Pancreas (tissue), 10 donors: ENCODE measurements at regions not wholly inside any gene's neighbourhood (a gene's known extent, or its start where the extent isn't known, plus 50 kb on each side); places are given as distances from the start of the nearest gene placed in this dataset.
"Not testable (repeated sequence)": the region's sequence is repeated elsewhere in the genome, so short reads cannot be mapped to it uniquely, and the experiment has no call there.

Experiments
- ATAC-seq, 4 donors: fragments of 200-7000 bp; cut with Tn5 transposase; one replicate each; pipeline versions ENCODE4 v1.8.0 to v1.9.1; 2020; ENCODE audit warnings: mild to moderate bottlenecking in 4 of 4, moderate library complexity in 4 of 4
- DNase-seq, 6 donors: peaks; one replicate each; pipeline ENCODE4 v3.0.0-alpha.2; 2020
- FAIRE-seq: peaks from 2 replicates; lab custom pipeline; 2012; peaks lifted over from hg19 to GRCh38; lab: Jason Lieb, UNC
- H3K27ac ChIP-seq, 4 donors: fragments of 200-600 bp; sonication (generic); 1 replicate in 3 of 4; 2 replicates in 1 of 4; pipeline versions ENCODE4 v1.5.0 to v1.8.0; 2020
- H3K27me3 ChIP-seq, 4 donors: fragments of 200-600 bp; one replicate each; pipeline ENCODE4 v1.8.0; 2021
- H3K36me3 ChIP-seq, 3 donors: fragments of 200-600 bp; sonication (generic) in 1 of 3; one replicate each; pipeline versions ENCODE4 v1.5.0 to v1.8.0; 2020 to 2021
- H3K4me1 ChIP-seq, 3 donors: fragments of 200-600 bp; one replicate each; pipeline ENCODE4 v1.8.0; 2021
- H3K4me3 ChIP-seq, 4 donors: fragments of 200-600 bp; sonication (generic) in 2 of 4; one replicate each; pipeline versions ENCODE4 v1.5.0 to v1.8.0; 2020 to 2021
- H3K9me3 ChIP-seq, 4 donors: fragments of 200-600 bp; one replicate each; pipeline ENCODE4 v1.8.0; 2021
- WGBS, 2 donors: extraction: QIAGEN DNeasy Blood & Tissue Kit; methylation state at CpG; one replicate each; pipeline ENCODE4 v1.1.7; 2013; 5-methylcytosine and 5-hydroxymethylcytosine counted together
- intact Hi-C, 3 donors: fragments of 100-400 bp; cut with DNase I; formaldehyde crosslinking; loops; one replicate each; pipeline versions ENCODE4 v1.11.1 to v1.14.2; 2022
- TF ChIP-seq, protein P1 (sequence below), 4 donors: fragments of 200-600 bp; sonication (generic) in 3 of 4; IDR thresholded peaks; one replicate each; pipeline versions ENCODE4 v1.5.0 to v1.8.0; 2021; ENCODE audit warnings: antibody characterized with exemption in 4 of 4
- donor health status: healthy with polysubstance abuse.
- donor health status: DM: no; HTN: no; CAD: no; lungs with moderate emphysema.
- donor health status: DM: no; HTN: no; CAD: no.
- donor health status: control.
- donor health status: control.
- donor health status: Bipolar disorder and iron deficiency.
- donor health status: DM: yes; HTN: yes; CAD: no.
- donor health status: DM: no; HTN: no; CAD: no.
- donor health status: DM: no; HTN: no; CAD: no.
- donor health status: DM: yes; HTN: yes; CAD: no.

DNA sequence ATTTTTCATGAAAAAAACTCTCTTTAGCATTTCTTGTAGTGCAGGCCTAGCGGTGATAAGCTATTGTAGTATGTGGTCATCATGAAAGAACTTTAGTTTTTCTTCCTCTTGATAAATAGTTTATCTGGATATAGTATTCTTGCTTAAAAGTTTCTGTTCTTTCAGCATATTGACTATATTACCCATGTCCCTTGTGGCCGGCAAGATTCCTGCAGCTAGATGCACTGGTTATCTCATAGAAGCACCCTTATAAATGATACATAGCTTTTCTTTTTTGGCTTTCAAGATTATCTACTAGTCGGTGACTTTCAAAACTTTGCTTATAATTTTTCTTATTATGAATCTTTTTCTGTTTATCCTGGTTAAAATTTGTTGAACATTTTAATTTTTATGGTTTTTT lies 234.8 kb downstream of the ALG10 start:
- ATAC-seq (no peak), FAIRE-seq (no peak), DNase-seq (no peak)
- Histone ChIP-seq H3K4me3 (no peak overlapping the region), H3K27me3 (no peaks in the 10 kb centered on the region), H3K4me1 (no peaks in the 10 kb centered on the region), H3K36me3 (no peaks in the 10 kb centered on the region), H3K9me3 (no peaks in the 10 kb centered on the region), H3K27ac (no peak overlapping the region)
- intact Hi-C loops, result no loop called here
- WGBS, 2 donors, result 75 to 76% methylated on average over 3 of the region's 3 CpGs
- TF ChIP-seq, protein P1, sequence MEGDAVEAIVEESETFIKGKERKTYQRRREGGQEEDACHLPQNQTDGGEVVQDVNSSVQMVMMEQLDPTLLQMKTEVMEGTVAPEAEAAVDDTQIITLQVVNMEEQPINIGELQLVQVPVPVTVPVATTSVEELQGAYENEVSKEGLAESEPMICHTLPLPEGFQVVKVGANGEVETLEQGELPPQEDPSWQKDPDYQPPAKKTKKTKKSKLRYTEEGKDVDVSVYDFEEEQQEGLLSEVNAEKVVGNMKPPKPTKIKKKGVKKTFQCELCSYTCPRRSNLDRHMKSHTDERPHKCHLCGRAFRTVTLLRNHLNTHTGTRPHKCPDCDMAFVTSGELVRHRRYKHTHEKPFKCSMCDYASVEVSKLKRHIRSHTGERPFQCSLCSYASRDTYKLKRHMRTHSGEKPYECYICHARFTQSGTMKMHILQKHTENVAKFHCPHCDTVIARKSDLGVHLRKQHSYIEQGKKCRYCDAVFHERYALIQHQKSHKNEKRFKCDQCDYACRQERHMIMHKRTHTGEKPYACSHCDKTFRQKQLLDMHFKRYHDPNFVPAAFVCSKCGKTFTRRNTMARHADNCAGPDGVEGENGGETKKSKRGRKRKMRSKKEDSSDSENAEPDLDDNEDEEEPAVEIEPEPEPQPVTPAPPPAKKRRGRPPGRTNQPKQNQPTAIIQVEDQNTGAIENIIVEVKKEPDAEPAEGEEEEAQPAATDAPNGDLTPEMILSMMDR (IDR thresholded peaks at IDR 0.05), result no peak

DNA sequence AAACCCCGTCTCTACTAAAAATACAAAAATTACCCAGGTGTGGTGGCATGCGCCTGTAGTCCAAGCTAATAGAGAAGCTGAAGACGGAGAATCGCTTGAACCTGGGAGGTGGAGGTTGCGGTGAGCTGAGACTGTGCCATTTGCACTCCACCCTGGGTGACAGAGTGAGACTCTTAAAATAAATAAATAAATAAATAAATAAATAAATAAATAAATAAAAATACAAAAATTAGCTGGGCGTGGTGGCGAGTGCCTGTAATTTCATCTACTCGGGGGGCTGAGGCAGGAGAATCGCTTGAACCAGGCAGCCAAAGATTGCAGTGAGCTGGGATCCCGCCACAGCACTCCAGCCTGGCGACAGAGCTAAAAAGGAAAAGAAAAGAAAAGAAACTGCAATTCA lies 239.8 kb downstream of the ALG10 start:
- FAIRE-seq, ATAC-seq, H3K27me3 ChIP-seq, H3K9me3 ChIP-seq, DNase-seq, intact Hi-C loops, H3K4me1 ChIP-seq, H3K27ac ChIP-seq, H3K4me3 ChIP-seq, H3K36me3 ChIP-seq: not testable (repeated sequence)
- WGBS, 2 donors, result 78 to 80% methylated on average over 11 of the region's 11 CpGs

DNA sequence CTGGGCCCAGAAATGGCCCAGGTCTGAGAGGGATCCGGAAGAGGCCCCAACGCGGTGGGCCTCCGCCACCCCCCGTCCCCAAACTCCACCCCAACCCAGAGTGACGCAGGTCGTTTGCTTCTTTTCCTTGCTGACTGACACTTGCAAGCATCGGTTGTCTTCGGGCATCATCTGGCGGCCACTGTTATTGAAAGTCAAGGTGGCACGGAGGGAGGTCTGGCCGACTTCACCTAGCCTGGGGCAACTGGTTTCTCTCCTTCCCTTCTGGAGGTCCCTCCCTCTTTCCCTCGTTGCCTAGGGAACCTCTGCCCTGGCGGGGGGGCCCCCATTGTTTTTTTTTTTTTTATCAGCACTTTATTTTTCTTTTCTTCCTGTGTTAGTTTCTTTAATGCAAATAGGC lies 241.8 kb downstream of the ALG10 start:
- intact Hi-C loops, result no loop called here
- Histone ChIP-seq H3K4me1 (no peaks in the 10 kb centered on the region), H3K27ac (no peak overlapping the region), H3K36me3 (no peaks in the 10 kb centered on the region), H3K4me3 (no peak overlapping the region), H3K9me3 (no peaks in the 10 kb centered on the region), H3K27me3 (no peaks in the 10 kb centered on the region)
- FAIRE-seq, result no peak
- WGBS, 2 donors, result 60 to 74% methylated on average over 14 of the region's 14 CpGs
- ATAC-seq, result no peak
- TF ChIP-seq, protein P1 (IDR thresholded peaks at IDR 0.05), result no peak
- no peak for DNase-seq

DNA sequence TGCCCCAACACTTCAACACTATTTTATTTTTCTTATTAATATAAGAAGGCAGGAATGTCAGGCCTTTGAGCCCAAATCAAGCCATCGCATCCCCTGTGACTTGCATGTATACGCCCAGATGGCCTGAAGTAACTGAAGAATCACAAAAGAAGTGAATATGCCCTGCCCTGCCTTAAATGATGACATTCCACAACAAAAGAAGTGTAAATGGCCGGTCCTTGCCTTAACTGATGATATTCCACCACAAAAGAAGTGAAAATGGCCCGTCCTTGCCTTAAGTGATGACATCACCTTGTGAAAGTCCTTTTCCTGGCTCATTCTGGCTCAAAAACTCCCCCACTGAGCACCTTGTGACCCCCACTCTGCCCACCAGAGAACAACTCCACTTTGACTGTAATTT lies 251.4 kb downstream of the ALG10 start:
- H3K9me3 ChIP-seq, FAIRE-seq, ATAC-seq, H3K27ac ChIP-seq, H3K4me1 ChIP-seq, intact Hi-C loops, H3K4me3 ChIP-seq, H3K27me3 ChIP-seq, DNase-seq, H3K36me3 ChIP-seq: not testable (repeated sequence)
- 45 to 57% methylated on average over 4 of the region's 4 CpGs for WGBS, 2 donors

DNA sequence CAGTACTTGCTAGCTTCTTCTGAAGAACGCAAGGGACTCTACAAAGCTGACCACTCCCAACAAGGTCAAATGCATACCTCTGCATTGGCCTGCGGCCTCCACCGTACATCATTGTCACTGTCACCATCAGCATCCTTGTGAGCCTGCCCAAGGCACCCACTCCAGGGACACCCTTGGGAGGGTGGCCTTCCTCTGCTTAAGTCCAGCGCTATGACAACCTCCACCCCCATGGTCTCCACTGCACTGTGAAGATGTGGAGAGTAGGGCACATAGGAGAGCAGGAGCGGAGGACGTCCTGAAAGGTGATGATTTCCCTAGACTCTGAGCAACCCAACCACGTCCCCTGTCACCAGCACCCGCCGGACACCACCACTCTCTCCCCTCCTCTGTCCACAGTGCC lies 252.8 kb downstream of the ALG10 start:
- no peak overlapping the region for H3K4me3 ChIP-seq
- no peak overlapping the region for H3K27ac ChIP-seq
- H3K4me1 ChIP-seq, result no peaks in the 10 kb centered on the region
- H3K36me3 ChIP-seq, result no peaks in the 10 kb centered on the region
- TF ChIP-seq, protein P1 (IDR thresholded peaks at IDR 0.05), result no peak
- no peak for FAIRE-seq
- no peak for DNase-seq
- H3K27me3 ChIP-seq, result no peaks in the 10 kb centered on the region
- no peak for ATAC-seq
- H3K9me3 ChIP-seq, result no peaks in the 10 kb centered on the region
- intact Hi-C loops, result no loop called here
- 72 to 81% methylated on average over 9 of the region's 9 CpGs for WGBS, 2 donors

DNA sequence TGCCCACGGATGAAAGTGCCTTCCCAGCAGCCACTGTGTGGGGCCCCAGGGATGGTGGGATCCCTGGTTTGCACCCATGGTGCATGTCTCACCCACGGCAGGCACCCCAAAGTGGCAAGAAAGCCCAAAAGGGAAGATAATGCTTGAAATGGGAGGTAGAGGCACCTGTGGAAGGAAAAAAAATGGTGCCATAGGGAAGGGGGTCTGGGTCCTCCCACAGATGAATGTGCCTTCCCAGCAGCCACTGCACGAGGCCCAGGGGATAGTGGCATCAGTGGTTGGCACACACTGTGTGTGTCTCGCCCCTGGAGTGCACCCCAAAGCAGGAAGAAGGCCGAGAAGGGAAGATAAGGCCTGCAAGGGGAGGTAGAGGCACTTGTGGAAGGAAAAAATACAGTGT lies 264.2 kb downstream of the ALG10 start:
- no peaks in the 10 kb centered on the region for H3K4me1 ChIP-seq
- intact Hi-C loops, result no loop called here
- no peak overlapping the region for H3K27ac ChIP-seq
- H3K4me3 ChIP-seq, result no peak overlapping the region
- H3K9me3 ChIP-seq, result peaks cover 0 to 2% (median 0%) of the 10 kb centered on the region in 4 donors
- TF ChIP-seq, protein P1 (IDR thresholded peaks at IDR 0.05), result no peak
- no peaks in the 10 kb centered on the region for H3K27me3 ChIP-seq
- 34 to 39% methylated on average over 4 to 5 of the region's 5 CpGs for WGBS, 2 donors
- no peaks in the 10 kb centered on the region for H3K36me3 ChIP-seq
- FAIRE-seq (no peak), DNase-seq (no peak), ATAC-seq (no peak)
